ENCODE measurements at regions not wholly inside any gene's neighbourhood (a gene's known extent, or its start where the extent isn't known, plus 50 kb on each side); places are given as distances from the start of the nearest gene placed in this dataset.

- DNase-seq (peak; percentile 56), ATAC-seq (peak; percentile 74 to 76)
- H3K36me3 ChIP-seq: no peaks in the 10 kb centered on the region
- peak overlapping the region; percentile 56 for H3K27ac ChIP-seq
- no peaks in the 10 kb centered on the region for H3K9me3 ChIP-seq
- intact Hi-C loops (cut with DNase I): no loop called here
- TF ChIP-seq CTCF (IDR thresholded peaks at IDR 0.05): no peak
- peaks cover 38% of the 10 kb centered on the region for H3K4me1 ChIP-seq
- H3K4me3 ChIP-seq: peak overlapping the region; percentile 37
- H3K27me3 ChIP-seq (ENCODE audit: low read depth): peaks cover 38% of the 10 kb centered on the region
Observed at GRCh38 chr16:85234310-85235204, 122.3 kb upstream of the CIBAR2 start.

- no peak for TF ChIP-seq CTCF (IDR thresholded peaks at IDR 0.05)
- ATAC-seq: peak in 1 of 2 donors; percentile 26
- Histone ChIP-seq H3K27me3 (ENCODE audit: low read depth) (peaks cover 38% of the 10 kb centered on the region), H3K4me3 (peak overlapping the region; percentile 42), H3K27ac (peak overlapping the region; percentile 49), H3K36me3 (no peaks in the 10 kb centered on the region), H3K4me1 (peaks cover 38% of the 10 kb centered on the region), H3K9me3 (no peaks in the 10 kb centered on the region)
- DNase-seq: no peak
- intact Hi-C loops (cut with DNase I): no loop called here
Observed at GRCh38 chr16:85235991-85236817, 123.9 kb upstream of the CIBAR2 start.

GRCh38 chr16:85236818-85237150, 124.5 kb upstream of the CIBAR2 start:
- no peak for DNase-seq
- no peak overlapping the region for H3K27ac ChIP-seq
- no peaks in the 10 kb centered on the region for H3K9me3 ChIP-seq
- H3K4me1 ChIP-seq: peaks cover 38% of the 10 kb centered on the region
- H3K4me3 ChIP-seq: no peak overlapping the region
- no peak for ATAC-seq
- TF ChIP-seq CTCF (IDR thresholded peaks at IDR 0.05): no peak
- H3K36me3 ChIP-seq: no peaks in the 10 kb centered on the region
- intact Hi-C loops (cut with DNase I): no loop called here
- H3K27me3 ChIP-seq (ENCODE audit: low read depth): peaks cover 38% of the 10 kb centered on the region

GRCh38 chr16:85237817-85238216, 125.5 kb upstream of the CIBAR2 start:
- peaks cover 27% of the 10 kb centered on the region for H3K4me1 ChIP-seq
- DNase-seq: no peak
- ATAC-seq: no peak
- no peaks in the 10 kb centered on the region for H3K9me3 ChIP-seq
- no peaks in the 10 kb centered on the region for H3K36me3 ChIP-seq
- H3K27ac ChIP-seq: no peak overlapping the region
- intact Hi-C loops (cut with DNase I): no loop called here
- TF ChIP-seq CTCF (IDR thresholded peaks at IDR 0.05): no peak
- H3K27me3 ChIP-seq (ENCODE audit: low read depth): peaks cover 38% of the 10 kb centered on the region
- no peak overlapping the region for H3K4me3 ChIP-seq

GRCh38 chr16:85238233-85238647, 126.0 kb upstream of the CIBAR2 start:
- Histone ChIP-seq H3K36me3 (no peaks in the 10 kb centered on the region), H3K27ac (no peak overlapping the region), H3K4me3 (no peak overlapping the region), H3K27me3 (ENCODE audit: low read depth) (peaks cover 38% of the 10 kb centered on the region), H3K9me3 (no peaks in the 10 kb centered on the region), H3K4me1 (peaks cover 27% of the 10 kb centered on the region)
- intact Hi-C loops (cut with DNase I): no loop called here
- no peak for TF ChIP-seq CTCF (IDR thresholded peaks at IDR 0.05)
- ATAC-seq: peak; percentile 7 to 48
- peak; percentile 70 for DNase-seq

Measured in lower lobe of right lung (tissue), 2 donors.